Kidney capillary endothelial cell (primary cell): ENCODE measurements at regions not wholly inside any gene's neighbourhood (a gene's known extent, or its start where the extent isn't known, plus 50 kb on each side); places are given as distances from the start of the nearest gene placed in this dataset.
"Not testable (repeated sequence)": the region's sequence is repeated elsewhere in the genome, so short reads cannot be mapped to it uniquely, and the experiment has no call there.

ENCODE experiments used
- DNase-seq: peaks from one replicate; pipeline ENCODE4 v3.0.0-alpha.2; 2018; ENCODE audit warnings: low spot score

- DNase-seq: no peak
Observed at GRCh38 chr4:31189938-31190337, 469.8 kb downstream of the PCDH7 start.

- no peak for DNase-seq
Observed at GRCh38 chr4:31190671-31191070, 470.5 kb downstream of the PCDH7 start.

GRCh38 chr4:31192341-31192740 is 472.2 kb downstream of the PCDH7 start:
- no peak for DNase-seq

GRCh38 chr4:31193521-31193920 is 473.4 kb downstream of the PCDH7 start:
- no peak for DNase-seq

GRCh38 chr4:31194823-31195222 is 474.7 kb downstream of the PCDH7 start:
- no peak for DNase-seq

GRCh38 chr4:31199644-31200043 is 479.5 kb downstream of the PCDH7 start:
- no peak for DNase-seq

- not testable (repeated sequence) for DNase-seq
Observed at GRCh38 chr4:31202054-31202453, 481.9 kb downstream of the PCDH7 start.

- no peak for DNase-seq
Observed at GRCh38 chr4:31204874-31205273, 484.7 kb downstream of the PCDH7 start.

- DNase-seq: no peak
Observed at GRCh38 chr4:31220921-31221320, 500.8 kb downstream of the PCDH7 start.

- no peak for DNase-seq
Observed at GRCh38 chr4:31228068-31228467, 507.9 kb downstream of the PCDH7 start.

GRCh38 chr4:31230594-31230993 is 510.4 kb downstream of the PCDH7 start:
- no peak for DNase-seq

- DNase-seq: no peak
Observed at GRCh38 chr4:31234494-31234893, 514.3 kb downstream of the PCDH7 start.

GRCh38 chr4:31234901-31235300 is 514.7 kb downstream of the PCDH7 start:
- no peak for DNase-seq

GRCh38 chr4:31236020-31236638 is 516.0 kb downstream of the PCDH7 start:
- DNase-seq: no peak

- DNase-seq: no peak
Observed at GRCh38 chr4:31236639-31237173, 516.5 kb downstream of the PCDH7 start.

GRCh38 chr4:31237233-31237632 is 517.1 kb downstream of the PCDH7 start:
- DNase-seq: no peak

- DNase-seq: no peak
Observed at GRCh38 chr4:31239886-31240285, 519.7 kb downstream of the PCDH7 start.

GRCh38 chr4:31241504-31242106 is 521.4 kb downstream of the PCDH7 start:
- DNase-seq: no peak

- DNase-seq: no peak
Observed at GRCh38 chr4:31246856-31247255, 526.7 kb downstream of the PCDH7 start.

- DNase-seq: no peak
Observed at GRCh38 chr4:31259119-31259518, 539.0 kb downstream of the PCDH7 start.

- no peak for DNase-seq
Observed at GRCh38 chr4:31261632-31262031, 541.5 kb downstream of the PCDH7 start.

GRCh38 chr4:31266094-31266493 is 545.9 kb downstream of the PCDH7 start:
- DNase-seq: not testable (repeated sequence)

- DNase-seq: no peak
Observed at GRCh38 chr4:31272331-31273061, 552.3 kb downstream of the PCDH7 start.
